NOMO-1 treated with dmso at 0.1 percent for 144 hours (cell line): ENCODE measurements at regions not wholly inside any gene's neighbourhood (a gene's known extent, or its start where the extent isn't known, plus 50 kb on each side); places are given as distances from the start of the nearest gene placed in this dataset.
"Not testable (repeated sequence)": the region's sequence is repeated elsewhere in the genome, so short reads cannot be mapped to it uniquely, and the experiment has no call there.

Source experiments
- DNase-seq: peaks from one replicate; lab custom pipeline; 2025; ENCODE audit not compliant: unreplicated experiment; lab: John Stamatoyannopoulos, UW

DNA sequence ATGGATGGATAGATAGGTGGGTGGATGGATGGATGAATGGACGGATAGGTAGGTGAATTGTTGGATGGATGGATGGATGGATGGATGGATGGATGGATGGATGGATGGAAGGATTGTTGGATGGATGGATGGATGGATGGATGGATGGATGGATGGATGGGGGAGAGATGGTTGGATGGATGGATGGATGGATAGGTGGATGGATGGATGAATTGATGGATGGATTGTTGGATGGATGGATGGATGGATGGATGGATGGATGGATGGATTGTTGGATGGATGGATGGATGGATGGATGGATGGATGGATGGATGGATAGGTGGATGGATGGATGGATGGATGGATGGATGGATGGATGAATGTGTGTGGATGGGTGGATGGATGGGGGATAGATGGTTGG lies 476.6 kb downstream of the MN1 start:
- not testable (repeated sequence) for DNase-seq

DNA sequence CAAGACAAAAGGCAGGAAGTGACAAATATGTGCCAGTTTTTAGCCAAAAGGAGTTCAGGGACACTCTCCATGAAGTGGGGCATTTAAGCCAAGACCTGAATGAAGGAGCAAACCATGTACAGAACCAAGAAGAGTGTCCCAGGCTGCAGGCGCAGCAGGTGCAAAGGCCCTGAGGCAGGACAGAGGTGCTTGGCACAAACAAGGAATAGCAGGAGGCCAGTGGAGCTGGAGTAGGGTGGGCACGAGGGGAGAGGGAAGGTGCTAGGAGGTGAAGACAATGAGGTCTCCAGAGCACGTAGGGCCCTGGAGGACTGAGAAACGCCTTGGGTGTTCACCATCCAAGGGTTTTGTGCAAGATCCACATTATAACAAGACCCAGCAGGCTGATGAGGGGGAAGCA lies 474.1 kb downstream of the MN1 start:
- DNase-seq: no peak

DNA sequence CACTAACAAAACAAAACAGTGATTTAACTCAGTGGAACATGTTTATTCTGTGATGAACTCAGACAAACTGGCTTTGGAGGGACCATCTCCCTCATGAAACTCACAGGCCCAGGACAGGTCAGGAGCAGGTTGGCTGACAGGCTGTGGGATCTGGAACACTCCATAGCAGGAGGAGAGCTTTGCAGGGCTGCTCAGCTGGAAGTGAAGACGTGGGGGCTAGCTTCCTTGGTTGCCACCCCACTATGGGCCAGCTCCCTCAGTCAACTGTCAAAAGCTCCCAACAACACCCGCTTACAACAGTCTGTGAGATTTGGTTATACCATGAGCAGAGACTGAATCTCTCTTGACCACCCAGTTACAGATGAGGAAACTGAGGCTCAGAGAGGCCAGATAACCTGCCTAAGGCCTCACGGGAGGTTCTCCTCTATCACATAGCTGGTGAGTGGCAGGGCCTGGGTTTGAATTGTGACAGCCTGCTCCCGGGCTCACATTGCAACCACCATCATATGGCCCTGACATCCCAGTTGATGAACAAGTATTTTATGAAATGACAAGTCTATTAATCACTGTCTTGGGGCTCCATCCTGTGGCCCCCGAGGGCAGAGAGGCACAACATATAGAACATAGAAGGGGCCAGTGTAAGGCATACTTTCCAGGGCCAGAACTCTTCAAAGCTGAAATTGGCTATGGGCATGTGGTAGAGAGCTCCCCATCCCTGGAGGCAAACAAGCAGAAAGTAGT lies 473.4 kb downstream of the MN1 start:
- DNase-seq: no peak

DNA sequence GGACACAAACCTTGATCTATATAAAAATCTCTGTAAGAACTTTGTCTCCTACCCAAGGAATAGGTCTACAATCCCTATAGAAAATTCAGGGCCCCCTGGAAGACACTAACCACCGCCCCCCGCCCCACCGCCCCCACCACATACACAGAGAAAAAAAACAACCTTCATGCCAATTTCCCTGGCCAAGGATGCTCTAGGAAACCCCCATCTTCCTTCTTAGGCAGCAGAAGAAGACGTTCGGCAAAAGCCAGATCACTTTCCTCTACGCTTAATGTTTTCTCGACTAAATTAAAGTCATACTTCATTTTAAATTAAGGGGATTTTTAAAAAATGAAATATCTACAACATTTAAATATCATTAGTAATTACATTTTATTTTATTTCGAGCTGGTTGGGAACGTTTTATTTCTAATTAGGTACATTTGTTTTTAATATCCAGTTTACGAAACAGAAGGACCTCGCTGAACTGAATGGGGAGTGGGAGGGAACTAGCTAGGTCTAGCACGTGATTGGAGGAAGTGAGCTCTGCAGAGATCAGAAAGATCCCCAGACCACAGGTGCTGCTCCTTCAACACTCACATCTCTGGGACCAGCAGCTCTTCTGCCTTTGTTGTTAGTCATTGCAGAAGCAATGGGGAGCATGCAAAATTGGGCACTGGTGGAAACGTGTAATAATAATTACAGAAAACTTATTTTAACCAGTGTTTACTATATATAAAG lies 472.3 kb downstream of the MN1 start:
- no peak for DNase-seq

DNA sequence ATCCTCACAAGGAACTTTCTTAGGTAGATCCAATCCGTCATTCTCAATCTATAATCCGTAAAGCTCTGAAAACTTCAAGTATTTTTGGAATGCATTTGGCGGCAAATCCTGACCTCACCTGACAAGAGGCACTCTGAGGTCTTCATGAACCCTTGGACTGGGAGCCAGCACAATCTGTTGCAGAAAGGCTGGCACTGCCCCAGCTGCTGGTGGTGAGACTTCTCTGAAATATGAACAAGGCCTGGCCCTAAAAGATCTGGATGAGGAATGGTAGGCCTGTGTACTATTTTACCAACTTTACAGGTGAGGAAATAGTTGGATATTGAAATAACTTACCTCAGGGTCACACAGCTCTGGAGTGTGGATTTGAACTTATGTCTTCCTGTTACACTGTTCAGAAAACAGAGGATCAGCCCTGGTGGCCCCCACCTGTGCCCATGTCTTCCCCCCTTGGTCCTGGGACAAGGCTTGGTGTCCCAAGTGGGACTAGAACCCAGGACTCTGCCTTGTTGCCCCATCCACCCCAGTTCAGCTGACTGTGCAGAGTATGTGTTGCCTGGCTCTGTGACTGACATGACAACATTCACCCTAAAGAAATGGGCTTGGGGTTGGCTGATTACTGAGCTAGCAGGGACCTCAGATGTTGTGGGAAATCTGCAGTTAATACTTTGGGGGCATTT lies 471.4 kb downstream of the MN1 start:
- DNase-seq: no peak

DNA sequence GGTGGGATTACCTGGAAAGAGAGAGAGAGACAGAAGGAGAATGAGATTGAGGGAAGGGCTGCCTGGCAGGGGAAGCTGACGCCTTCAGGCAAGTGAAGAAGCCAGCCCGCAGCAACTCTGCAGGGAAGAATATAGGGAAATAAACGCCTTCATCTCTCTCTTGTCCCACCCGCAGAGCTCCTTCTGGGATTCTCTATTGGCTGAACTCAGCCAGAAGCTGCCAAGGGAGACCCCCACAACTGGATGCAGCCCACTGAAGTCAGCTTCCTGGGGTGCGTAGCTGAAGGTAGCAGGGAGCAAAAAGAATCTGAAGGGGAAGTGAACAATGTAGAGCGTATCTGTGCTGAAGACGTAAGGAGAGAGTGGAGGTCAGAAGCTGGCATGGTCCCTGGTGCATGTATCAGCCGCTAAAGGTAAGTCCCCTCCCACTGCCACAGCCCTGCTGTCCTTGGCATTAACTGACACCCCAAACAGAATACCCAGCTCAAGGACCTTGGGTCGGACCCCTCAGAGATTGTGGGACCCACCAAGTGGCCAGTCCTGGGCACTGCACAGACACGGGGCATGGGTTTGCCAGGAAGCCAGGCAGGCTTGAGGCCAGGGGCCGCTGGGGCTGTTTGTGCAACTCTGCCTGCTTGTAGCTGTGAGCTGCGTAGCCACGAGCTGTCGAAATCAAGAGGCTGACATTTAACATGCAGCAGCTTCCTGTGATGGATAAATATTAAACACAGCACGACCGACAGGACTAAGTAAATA lies 469.9 kb downstream of the MN1 start:
- peak; percentile 70 for DNase-seq

DNA sequence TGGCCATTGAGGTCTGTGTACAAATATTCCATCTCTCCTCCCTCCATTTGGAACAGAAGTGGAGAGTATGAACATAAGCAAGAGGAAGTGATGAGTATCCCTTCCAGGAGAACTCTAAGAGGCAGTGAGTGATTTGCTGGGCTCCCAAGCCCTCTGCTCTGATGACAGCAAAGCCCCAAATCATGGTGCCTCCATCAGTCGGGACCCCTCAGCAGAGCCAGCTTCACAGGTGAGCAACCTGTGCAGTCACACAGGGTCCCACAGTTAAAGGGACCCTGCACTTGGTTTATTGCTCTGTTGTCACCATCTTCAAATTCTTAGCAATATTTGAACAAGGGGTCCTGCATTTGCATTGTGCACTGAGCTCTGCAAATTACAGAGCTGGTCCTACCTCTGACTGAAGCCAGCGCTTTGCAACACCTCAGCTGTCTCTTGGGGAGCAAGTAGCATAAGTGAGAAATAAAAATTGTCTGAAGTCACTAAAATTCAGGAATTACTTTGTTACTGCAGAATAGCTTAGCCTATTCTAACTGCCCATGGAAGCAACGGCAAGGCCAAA lies 466.4 kb downstream of the MN1 start:
- no peak for DNase-seq

DNA sequence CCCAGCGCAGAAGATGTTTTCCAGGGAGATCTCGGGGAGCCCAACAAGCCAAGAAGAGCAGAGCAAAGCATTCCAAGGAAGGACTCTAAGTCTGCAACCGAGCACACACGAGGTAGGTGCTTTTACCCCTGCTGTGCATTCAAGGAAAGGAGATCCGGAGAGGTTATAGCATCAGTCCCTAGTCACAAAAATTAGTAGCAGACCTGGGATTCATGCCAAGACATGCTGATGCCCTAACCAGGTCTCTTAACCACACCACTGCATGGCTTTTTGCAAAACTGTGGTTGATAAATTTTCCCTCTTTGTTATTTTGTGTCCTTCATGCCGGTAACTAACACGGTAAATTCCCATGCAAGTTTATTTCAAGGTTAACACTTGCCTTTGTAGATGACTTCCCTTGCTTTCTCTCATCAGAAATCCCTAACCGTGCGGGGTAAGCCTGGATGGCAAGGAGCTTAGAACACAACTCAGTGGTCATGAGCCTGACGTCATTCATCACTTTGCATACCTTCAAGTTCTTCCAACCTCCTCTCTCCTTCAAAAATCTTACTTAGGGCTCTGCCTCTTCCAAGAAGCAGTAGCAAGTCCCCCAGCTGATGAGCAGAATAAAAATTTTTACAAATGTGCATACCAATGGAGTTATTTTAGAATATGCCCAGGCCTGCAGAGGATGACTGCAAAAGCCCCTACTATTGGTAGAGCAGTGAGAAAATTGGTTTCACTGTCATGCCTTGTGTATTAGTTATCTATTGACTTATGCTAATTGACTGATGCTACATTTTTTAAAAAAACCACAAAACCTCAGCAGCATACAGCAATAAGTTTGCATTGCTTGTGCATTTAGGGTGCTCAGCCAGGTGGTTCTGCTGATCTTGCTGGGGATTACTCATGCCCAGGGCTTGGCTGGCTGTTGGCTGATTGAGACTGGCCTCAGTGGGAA lies 465.1 kb downstream of the MN1 start:
- no peak for DNase-seq

DNA sequence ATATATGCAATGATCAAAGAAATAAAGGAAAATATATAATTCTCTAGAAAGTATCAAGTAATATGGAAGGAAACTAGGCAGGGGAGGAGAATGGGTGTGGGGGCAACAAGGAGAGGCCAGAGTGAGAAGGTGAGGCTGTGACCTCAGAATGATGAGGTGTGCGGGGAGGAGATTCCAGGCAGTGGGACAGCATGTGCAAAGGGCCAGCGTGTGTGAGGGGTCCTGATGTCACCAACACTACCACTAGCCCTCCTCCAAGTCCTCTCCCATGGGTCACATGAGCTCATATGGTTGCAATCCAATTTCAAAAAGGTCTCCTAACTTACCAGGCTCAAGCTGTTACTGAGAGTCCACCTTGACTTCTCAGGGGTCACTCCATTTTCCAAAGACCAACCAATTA lies 463.9 kb downstream of the MN1 start:
- no peak for DNase-seq

DNA sequence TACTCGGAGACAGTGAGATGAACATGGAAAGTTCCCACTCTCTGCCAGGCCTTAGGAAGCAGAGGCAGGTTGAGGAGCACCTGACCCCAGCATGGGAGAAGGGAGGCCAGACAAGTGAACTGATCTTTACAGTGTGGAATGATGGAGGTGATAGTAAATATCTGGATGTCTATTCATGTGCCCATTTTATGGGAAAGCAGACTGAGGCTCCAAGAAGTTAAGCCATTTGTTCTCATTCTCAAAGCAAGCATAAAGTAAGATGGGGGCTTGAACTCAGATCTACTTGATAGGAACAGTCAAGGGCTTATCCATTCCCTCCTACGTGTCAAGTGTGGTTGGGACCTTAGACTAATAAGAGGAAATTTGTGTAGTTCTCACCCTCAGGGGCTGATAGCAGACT lies 461.5 kb downstream of the MN1 start:
- DNase-seq: no peak

DNA sequence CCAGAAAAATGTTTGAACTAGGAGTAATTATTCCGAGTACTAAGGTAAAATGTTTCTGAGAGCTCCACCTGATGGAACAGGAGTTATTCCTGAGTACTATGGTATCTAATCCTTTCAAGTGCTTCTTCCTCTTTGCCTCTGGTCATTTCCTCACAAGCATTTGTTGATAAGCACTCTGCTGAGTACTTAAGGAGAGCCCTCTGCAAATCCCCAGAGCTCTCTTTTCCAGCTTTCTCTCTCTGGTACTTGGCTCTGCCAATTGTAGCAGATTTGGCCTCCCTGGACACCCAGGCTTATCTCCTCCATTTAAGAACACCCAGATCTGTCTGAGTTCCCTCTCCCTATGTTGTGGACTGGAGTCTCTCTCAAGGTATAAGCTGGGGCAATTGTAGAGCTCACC lies 457.0 kb downstream of the MN1 start:
- no peak for DNase-seq

DNA sequence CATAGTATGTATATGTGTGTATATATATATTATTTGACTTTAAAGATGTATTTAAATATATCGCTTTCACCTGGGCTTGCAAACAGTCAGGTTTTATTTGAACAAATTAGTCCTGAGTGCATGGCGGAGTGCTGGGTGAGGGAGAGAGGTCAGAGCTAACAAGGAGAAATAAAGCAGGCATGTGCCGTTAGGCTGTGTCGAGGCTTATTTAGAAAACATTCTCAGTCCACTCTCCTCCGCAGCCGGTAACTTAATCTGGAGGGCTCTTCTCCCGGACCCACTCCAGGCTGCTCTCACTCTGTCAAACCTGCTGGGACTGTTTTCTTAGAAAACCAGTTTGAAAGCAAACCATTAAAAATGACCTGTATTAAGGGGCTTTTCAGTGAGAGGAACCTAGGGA lies 455.9 kb downstream of the MN1 start:
- no peak for DNase-seq

DNA sequence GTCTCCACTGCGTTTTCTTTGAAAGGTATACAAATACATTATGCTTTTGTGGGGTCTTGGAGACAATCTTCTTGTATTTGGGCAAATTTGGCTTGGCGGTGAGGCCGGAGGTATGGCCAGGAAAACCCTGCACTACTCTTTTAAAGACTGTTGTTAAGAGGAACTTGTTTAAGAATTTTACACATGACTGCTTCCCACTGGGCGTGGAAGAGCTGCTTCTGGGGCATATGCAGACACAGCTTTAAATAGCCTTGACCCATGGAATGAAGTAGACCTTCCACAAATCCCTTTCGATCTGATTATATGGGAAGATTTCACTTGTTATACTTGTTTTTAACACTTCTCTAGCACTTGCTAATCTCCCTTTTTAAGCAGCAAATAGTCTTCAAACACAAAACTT lies 453.6 kb downstream of the MN1 start:
- no peak for DNase-seq

DNA sequence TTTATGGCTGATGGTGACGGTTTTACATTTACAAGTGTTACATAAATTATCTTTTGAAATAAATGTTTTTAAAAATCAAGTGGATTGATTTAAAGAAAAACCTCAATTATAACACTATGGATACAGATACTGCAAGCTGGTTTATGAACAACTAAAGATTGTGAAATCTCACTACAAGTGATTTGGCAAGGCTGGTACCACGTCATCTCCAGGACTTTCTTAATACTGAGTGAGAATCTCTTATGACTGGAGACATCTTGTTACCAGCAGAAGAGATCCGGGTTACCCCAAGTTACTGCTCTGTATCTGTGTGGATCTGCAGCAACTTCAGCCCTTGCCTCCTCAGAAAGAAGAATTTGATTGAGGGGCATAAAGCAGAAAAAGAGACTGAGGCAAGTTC lies 452.9 kb downstream of the MN1 start:
- DNase-seq: peak; percentile 7

DNA sequence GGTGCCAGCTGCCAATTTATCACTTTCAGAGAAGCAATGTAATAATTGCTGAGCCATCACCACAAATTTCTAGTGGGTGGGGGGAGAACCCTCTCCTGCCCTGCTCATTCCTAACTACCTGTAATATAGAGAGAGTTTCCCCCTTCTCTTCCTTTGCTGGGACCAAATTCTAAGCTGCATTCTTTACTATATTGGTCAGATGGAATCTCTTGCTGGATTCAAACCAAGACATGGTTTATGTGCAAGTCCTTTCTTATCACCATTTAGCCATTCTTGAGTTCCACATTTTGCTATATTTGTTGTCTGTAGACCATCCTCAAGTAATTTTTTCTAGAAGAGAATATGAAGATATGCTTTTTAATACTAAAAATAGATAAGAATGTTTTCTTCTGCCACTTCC lies 452.1 kb downstream of the MN1 start:
- DNase-seq: no peak

DNA sequence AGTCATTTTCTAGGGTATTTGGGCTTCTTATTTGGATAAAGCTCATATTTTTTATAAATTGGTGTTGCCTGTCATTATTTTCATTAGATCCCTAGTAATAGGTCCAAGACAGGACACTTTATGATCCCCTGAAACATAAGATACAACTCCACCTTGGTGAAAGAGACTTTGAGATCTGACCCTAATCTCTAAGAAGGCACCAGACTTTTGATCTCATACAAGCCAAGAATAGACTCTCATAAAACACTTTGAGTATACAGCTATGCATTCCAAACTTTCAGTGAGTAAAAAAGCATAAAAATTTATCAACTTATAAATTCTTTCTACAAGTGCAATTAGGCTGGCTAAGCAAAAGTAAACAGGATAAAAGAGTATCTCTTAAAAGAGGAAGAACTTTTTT lies 451.2 kb downstream of the MN1 start:
- no peak for DNase-seq

DNA sequence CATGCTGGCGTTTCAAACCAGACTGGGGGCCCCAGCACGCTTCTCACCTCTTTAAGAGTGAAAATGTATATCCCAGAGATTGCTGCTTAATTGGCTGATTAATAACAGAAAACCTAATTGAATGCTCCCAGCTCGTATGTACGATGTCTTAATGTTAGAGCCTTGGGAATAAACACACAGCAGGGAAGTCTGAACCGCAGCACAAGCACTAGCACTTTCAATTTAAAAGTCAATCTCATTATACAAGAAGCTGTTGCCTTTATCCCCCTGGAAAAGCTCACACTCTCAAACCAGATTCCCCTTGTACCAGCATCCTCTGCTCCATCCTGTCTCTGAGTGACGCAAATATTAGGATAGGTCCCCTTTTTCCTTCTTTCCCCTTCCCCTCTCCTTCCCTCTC lies 449.1 kb downstream of the MN1 start:
- DNase-seq: no peak

DNA sequence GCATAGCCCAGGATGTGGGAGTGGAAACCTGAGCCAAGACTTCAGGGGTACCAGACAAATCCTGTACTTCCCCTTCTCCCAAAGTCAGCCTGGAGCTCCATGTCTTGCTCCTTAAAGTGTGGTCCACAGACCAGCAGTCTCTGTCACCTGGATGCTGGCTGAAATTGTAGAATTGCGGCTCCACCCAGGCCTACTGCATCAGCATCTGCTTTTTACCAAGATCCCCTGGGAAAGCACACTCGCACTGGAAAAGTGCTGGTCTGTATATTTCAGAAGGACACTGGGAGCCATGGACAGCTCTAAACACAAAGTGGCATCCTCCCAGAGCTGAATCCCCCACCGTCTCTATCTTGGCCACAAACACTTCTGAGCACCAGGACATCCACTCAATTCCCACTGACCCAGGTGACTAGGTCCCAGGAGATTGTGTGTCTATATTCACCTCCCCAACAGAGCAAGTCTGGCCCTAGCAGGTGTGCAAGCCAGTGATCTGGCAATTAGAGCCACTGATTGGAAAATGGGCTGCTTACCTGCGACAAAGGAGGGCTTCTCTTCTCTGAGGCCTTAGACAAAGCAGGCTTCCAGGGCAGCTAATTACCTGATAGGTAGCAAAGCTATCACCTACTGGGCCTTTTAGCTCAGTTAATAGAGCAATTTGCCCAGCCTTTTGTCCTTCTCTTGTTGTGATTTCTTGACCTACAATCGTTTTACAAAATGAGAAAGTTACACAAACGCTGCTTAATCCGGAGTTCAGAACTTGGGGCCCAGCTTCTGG lies 443.3 kb downstream of the MN1 start:
- DNase-seq: no peak

DNA sequence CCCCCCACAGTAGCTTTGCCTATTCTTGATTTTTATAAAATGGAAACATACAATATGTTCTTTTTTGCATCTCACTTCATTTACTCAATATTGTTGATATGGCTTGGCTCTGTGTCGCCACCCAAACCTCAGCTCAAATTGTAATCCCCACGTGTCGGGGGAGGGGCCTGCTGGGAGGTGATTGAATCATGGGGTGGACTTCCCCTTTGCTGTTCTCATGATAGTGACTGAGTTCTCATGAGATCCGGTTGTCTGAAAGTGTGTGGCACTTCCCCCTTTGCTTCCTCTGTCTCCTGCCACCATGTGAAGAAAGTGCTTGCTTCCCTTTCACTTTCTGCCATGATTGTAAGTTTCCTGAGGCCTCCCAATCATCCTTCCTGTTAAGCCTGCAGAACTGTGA lies 431.3 kb downstream of the MN1 start:
- DNase-seq: peak; percentile 10
